Sciatic nerve (tissue), 2 donors: ENCODE measurements at regions not wholly inside any gene's neighbourhood (a gene's known extent, or its start where the extent isn't known, plus 50 kb on each side); places are given as distances from the start of the nearest gene placed in this dataset.
"Not testable (repeated sequence)": the region's sequence is repeated elsewhere in the genome, so short reads cannot be mapped to it uniquely, and the experiment has no call there.

ENCODE experiments used
- ATAC-seq: fragments of 200-7000 bp; cut with Tn5 transposase; one replicate; pipeline ENCODE4 v1.9.1; 2020; ENCODE audit warnings: mild to moderate bottlenecking, moderate library complexity
- DNase-seq: peaks from one replicate; pipeline ENCODE4 v3.0.0-alpha.2; 2020; ENCODE audit warnings: low spot score
- intact Hi-C: fragments of 100-400 bp; cut with DNase I; formaldehyde crosslinking; loops from one replicate; pipeline ENCODE4 v1.14.2; 2022
- donor health status: DM: no; HTN: no; CAD: no.
- donor health status: DM: no; HTN: no; CAD: no.

- DNase-seq, intact Hi-C loops, ATAC-seq: not testable (repeated sequence)
These were observed 51.5 kb downstream of the PPIAL4A start for GRCh38 chr1:120941066-120941465.

- peak; percentile 14 for ATAC-seq
- DNase-seq, intact Hi-C loops: not testable (repeated sequence)
These were observed 52.3 kb downstream of the PPIAL4A start for GRCh38 chr1:120941836-120942217.

- ATAC-seq (peak; percentile 94), DNase-seq (peak; percentile 76)
- intact Hi-C loops: not testable (repeated sequence)
These were observed 52.8 kb downstream of the PPIAL4A start for GRCh38 chr1:120942218-120942944.

GRCh38 chr1:120942945-120943319 lies 53.4 kb downstream of the PPIAL4A start:
- intact Hi-C loops, DNase-seq, ATAC-seq: not testable (repeated sequence)

- DNase-seq, intact Hi-C loops, ATAC-seq: not testable (repeated sequence)
These were observed 55.1 kb downstream of the PPIAL4A start for GRCh38 chr1:120944691-120945090.

- intact Hi-C loops, ATAC-seq, DNase-seq: not testable (repeated sequence)
These were observed 55.6 kb downstream of the PPIAL4A start for GRCh38 chr1:120945122-120945521.

- DNase-seq, intact Hi-C loops, ATAC-seq: not testable (repeated sequence)
These were observed 57.5 kb downstream of the PPIAL4A start for GRCh38 chr1:120947114-120947513.

GRCh38 chr1:120949724-120950123 lies 60.2 kb downstream of the PPIAL4A start:
- intact Hi-C loops, DNase-seq, ATAC-seq: not testable (repeated sequence)

- intact Hi-C loops, DNase-seq, ATAC-seq: not testable (repeated sequence)
These were observed 61.1 kb downstream of the PPIAL4A start for GRCh38 chr1:120950633-120951032.

- ATAC-seq, intact Hi-C loops, DNase-seq: not testable (repeated sequence)
These were observed 61.5 kb downstream of the PPIAL4A start for GRCh38 chr1:120951100-120951499.

- ATAC-seq: not testable (repeated sequence)
These were observed 62.8 kb downstream of the PPIAL4A start for GRCh38 chr1:120952207-120952870.

GRCh38 chr1:120952871-120953265 lies 63.3 kb downstream of the PPIAL4A start:
- DNase-seq, intact Hi-C loops, ATAC-seq: not testable (repeated sequence)

More at GRCh38 chr1:120952207-120952870, 62.8 kb downstream of the PPIAL4A start:
- DNase-seq, intact Hi-C loops: not testable (repeated sequence)

GRCh38 chr1:120954736-120955135 lies 65.2 kb downstream of the PPIAL4A start:
- intact Hi-C loops: no loop called here
- ATAC-seq: no peak
- DNase-seq: no peak

- ATAC-seq, DNase-seq, intact Hi-C loops: not testable (repeated sequence)
These were observed 66.4 kb downstream of the PPIAL4A start for GRCh38 chr1:120955961-120956360.

GRCh38 chr1:120966018-120966417 lies 76.4 kb downstream of the PPIAL4A start:
- DNase-seq, ATAC-seq, intact Hi-C loops: not testable (repeated sequence)

GRCh38 chr1:120972863-120973262 lies 83.3 kb downstream of the PPIAL4A start:
- intact Hi-C loops, DNase-seq: not testable (repeated sequence)
- peak; percentile 45 for ATAC-seq

GRCh38 chr1:120973836-120974235 lies 84.3 kb downstream of the PPIAL4A start:
- DNase-seq, intact Hi-C loops, ATAC-seq: not testable (repeated sequence)

GRCh38 chr1:120977279-120977678 lies 87.7 kb downstream of the PPIAL4A start:
- intact Hi-C loops, DNase-seq, ATAC-seq: not testable (repeated sequence)

- intact Hi-C loops, ATAC-seq, DNase-seq: not testable (repeated sequence)
These were observed 92.0 kb downstream of the PPIAL4A start for GRCh38 chr1:120981489-120982094.
